GM18870 (cell line): ENCODE measurements at regions not wholly inside any gene's neighbourhood (a gene's known extent, or its start where the extent isn't known, plus 50 kb on each side); places are given as distances from the start of the nearest gene placed in this dataset.
"Not testable (repeated sequence)": the region's sequence is repeated elsewhere in the genome, so short reads cannot be mapped to it uniquely, and the experiment has no call there.

ENCODE experiments used
- ATAC-seq: cut with Tn5 transposase; IDR thresholded peaks from one replicate; pipeline ENCODE4 v1.9.1; 2021; ENCODE audit warnings: moderate library complexity; ENCODE audit not compliant: unreplicated experiment

DNA sequence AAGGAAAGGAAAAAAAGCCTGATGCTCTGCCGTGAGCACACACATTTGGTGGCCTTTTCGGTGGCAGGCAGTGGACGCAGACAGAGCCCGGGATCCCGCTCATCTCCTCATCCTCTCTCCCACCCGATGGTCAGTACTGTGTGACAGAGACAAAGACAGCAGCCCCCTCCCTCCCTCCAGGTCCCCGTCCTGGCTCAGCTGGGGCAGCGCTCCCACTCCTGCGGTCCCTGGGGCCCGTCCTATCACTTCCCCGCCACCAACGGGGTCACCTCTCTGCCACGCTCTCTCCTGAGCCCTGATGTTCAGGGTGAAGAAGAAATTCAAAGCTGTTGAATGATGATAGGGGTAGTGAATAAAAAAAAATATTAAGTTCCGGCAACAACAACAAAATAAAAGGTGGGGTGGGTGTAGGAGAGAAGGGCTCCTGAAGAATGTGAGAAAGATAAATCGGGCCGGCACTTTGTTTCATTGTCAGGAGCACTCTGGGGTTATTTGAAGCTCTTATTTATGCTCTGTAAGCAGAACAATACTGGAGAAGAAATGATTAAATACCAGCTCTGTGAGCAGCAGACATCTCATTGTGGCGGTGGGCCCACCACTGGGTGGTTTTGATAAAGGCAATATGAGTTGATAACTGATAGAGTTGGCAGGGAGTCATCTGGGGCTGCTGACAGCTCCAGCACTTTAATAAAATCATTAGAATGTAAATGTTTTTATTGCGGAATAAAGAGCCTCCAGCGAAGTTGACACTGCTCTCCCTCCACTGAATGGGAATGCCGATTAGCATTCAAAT, 417.7 kb downstream of the IRX1 start:
- no peak for ATAC-seq

DNA sequence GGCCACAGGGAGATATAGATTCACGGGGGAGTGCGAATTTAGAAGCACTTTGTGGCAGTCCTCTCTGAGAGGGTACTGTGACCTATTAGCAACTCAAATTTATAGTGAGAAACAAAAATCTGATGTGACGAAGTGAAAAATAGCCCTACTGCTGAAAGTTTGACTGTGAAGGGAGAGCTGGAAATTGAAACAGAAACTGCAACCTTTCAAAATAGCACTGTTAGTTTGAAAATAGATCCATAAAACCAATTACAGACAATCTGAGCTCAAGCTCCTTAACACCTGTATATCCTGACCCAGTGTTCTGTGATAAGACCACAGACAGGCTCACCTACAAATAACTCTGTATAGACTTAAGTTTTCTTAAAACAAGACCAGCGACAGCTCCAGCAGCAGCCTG, 420.1 kb downstream of the IRX1 start:
- ATAC-seq, result no peak

- ATAC-seq, result no peak
These were observed 421.6 kb downstream of the IRX1 start for GRCh38 chr5:4017076-4017803.

GRCh38 chr5:4018007-4018406, 422.4 kb downstream of the IRX1 start:
- no peak for ATAC-seq

DNA sequence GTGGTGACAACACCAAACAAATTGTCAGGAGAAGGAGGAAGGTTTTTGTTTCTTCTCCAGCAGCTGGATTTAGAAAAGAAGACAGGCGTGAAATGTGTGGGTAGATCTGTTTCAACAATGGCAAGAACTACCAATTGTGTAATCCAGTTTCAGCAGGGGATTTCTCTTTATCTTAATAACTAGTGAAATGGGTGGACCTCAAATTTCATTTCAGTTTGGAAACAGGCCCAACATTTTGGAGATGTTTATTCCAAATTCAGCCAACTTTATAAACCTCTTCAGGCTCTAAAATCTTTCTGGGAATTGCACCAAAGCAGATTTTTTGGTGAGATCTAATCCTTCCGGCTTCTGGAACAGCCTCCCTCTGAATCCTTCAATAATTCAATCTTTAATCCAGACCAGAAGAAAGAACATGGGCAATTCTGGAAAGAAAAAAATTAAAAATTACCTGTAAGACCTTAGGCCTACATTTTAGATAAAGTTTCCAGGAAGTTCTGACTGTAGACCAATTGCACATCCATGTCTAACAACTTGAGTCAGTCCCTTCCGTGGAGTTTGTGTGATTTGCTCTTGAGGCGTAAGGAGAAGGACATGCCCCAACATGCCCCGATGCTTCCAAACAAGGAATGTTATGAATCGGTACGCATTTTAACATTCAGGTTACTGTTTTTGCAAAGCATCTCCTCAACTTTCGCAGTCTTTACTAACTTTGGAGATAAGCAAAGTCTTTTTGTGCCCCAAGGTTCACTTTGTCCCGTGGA, 423.6 kb downstream of the IRX1 start:
- ATAC-seq, result no peak

DNA sequence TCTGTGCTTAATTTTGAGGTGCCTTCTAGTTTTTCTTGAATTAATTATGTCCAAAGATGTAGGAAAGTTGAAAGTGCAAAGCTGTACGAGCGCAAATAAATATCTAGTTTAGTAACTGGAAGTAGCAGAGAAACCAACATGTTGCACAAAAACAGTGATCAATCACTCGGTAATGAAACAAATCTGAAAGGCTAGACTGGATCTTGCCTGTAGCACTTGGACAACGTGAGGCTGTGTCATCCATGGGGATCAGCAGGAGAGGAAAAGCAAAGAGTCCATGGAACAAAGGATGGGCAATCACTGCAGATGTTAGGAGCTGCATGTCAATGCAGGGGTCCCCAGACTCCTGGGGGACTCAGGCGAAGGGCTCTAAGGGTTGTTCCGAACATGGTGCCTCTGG, 424.2 kb downstream of the IRX1 start:
- no peak for ATAC-seq

GRCh38 chr5:4020400-4020799, 424.8 kb downstream of the IRX1 start:
- ATAC-seq, result no peak

- ATAC-seq, result no peak
These were observed 426.5 kb downstream of the IRX1 start for GRCh38 chr5:4022056-4022670.

- no peak for ATAC-seq
These were observed 427.6 kb downstream of the IRX1 start for GRCh38 chr5:4023091-4023752.

GRCh38 chr5:4023753-4024335, 428.2 kb downstream of the IRX1 start:
- no peak for ATAC-seq

GRCh38 chr5:4027088-4027734, 431.6 kb downstream of the IRX1 start:
- no peak for ATAC-seq

- no peak for ATAC-seq
These were observed 432.8 kb downstream of the IRX1 start for GRCh38 chr5:4028384-4028783.

GRCh38 chr5:4033546-4033945, 437.9 kb downstream of the IRX1 start:
- ATAC-seq, result not testable (repeated sequence)

DNA sequence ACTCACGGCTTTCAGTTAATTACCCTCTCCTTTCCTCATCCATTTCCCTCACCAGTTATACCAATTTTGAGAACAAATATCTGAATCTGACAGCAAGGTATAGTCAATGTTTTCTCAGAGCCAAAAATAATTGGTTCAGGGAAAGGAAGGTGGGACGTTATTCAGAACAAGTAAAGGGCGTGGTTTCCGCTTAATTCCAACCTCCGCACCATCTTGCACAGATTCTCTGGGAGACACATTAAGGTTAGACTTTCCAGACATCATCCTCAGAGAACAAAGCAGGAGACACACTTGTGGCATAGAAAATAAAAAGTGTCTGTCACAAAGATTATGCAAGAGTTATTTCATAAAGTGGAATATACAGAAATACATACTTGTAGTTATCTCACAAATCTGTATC, 441.2 kb downstream of the IRX1 start:
- ATAC-seq, result no peak

DNA sequence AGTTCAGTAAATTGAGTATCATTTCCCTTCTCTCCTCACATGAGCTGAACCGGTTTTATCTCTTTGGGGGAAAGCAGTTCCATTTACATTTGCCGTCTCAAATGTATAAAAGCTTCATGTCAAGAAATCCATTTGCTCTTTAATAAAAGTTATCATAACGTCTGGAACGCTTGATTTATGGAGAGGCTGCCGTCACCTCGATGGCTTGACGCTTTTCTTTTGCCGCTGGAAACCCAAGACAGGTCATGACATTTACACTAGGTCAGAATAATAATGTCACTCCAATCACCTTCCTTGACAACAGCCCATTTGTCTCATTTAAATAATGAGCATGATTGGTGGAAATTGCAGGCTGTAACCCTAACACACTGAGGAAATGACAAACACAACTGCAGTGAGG, 443.4 kb downstream of the IRX1 start:
- no peak for ATAC-seq

GRCh38 chr5:4042311-4042710, 446.7 kb downstream of the IRX1 start:
- no peak for ATAC-seq

GRCh38 chr5:4043135-4043534, 447.5 kb downstream of the IRX1 start:
- no peak for ATAC-seq

DNA sequence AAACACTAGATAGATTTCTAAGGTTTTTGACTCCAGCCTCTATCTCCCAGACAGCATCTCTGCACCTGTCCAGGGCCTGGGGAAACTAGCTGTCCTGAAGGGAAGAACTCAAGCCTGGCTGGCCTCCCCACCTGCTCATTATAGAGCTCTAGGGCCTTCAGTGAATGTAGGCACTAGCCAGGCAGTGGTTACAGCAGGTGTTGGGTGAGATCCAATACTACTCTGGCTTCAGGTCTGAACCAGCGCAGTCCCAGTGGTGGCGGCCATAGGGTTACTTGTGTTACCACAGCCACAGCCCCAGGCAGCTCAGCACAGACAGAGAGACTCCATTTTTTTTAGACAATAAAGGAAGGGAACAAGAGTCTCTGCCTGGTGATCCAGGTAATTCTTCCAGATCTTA, 449.2 kb downstream of the IRX1 start:
- no peak for ATAC-seq

DNA sequence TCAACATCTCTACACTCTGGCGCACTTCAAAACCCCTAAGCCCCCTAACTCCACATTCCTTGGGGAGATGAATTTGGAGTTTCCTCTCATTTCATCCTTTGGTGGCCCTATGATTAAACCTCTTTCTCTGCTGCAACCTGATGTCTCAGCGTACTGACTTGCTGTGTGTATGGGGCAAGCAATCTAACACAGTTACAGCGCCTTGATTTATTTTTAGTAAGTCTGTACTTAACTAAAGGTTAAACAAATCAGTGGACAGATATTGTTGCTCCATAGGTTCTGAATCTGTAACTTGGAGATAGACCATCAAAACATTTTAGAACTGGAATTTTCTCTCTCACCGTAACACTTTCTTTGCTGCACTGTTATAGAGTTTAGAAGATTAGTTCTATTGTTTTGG, 452.8 kb downstream of the IRX1 start:
- ATAC-seq, result no peak

DNA sequence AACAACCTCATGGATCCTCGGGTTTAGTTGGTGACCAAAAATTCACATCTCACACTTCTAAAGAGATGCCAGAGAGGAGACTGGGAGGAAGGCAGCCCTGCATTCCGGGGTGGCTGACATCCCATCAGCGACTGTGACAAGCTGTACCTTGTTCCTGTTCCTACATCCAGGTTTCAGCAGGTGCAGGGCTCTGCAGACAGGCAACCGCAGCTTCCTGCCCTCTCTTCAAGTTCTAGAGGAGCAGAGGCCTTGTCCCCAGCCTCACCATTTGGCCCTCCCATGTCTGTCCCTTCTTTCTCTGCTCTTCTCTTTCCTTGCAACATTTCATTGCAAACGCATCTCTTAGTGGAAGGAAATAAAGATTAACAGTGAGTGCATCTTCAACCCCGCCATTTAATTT, 454.6 kb downstream of the IRX1 start:
- ATAC-seq, result no peak
